GM23338 (cell line): ENCODE measurements at regions not wholly inside any gene's neighbourhood (a gene's known extent, or its start where the extent isn't known, plus 50 kb on each side); places are given as distances from the start of the nearest gene placed in this dataset.

Experiments
- ATAC-seq: fragments of 200-7000 bp; cut with Tn5 transposase; 3 replicates; pipeline ENCODE4 v1.9.1; 2020
- DNase-seq: peaks from one replicate; pipeline ENCODE4 v3.0.0-alpha.2; 2015; ENCODE audit warnings: low spot score
- H2AFZ ChIP-seq: fragments of 200-600 bp; sonication (generic); 2 replicates; pipeline ENCODE4 v1.8.0; 2016; ENCODE audit warnings: antibody characterized with exemption, mild to moderate bottlenecking, moderate library complexity
- H3F3A ChIP-seq: fragments of 200-600 bp; sonication (generic); replicated peaks from 2 replicates; pipeline ENCODE4 v1.8.0; 2017; ENCODE audit warnings: antibody characterized with exemption, mixed run types, low read depth
- H3K27ac ChIP-seq: fragments of 200-600 bp; sonication (generic); 2 replicates; pipeline ENCODE4 v1.6.1; 2016; ENCODE audit warnings: low read depth
- H3K27me3 ChIP-seq: fragments of 200-600 bp; sonication (generic); 2 replicates; pipeline ENCODE4 v1.8.0; 2016; ENCODE audit warnings: mild to moderate bottlenecking, mixed run types, moderate library complexity; ENCODE audit not compliant: insufficient read depth
- H3K36me3 ChIP-seq: fragments of 200-600 bp; sonication (generic); 2 replicates; pipeline ENCODE4 v1.8.0; 2016; ENCODE audit warnings: mild to moderate bottlenecking; ENCODE audit not compliant: insufficient read depth
- H3K4me1 ChIP-seq: fragments of 200-600 bp; sonication (generic); 2 replicates; pipeline ENCODE4 v1.8.0; 2016; ENCODE audit warnings: mild to moderate bottlenecking, moderate library complexity; ENCODE audit not compliant: insufficient read depth
- H3K4me2 ChIP-seq: fragments of 200-600 bp; sonication (generic); 2 replicates; pipeline ENCODE4 v1.7.1; 2017; ENCODE audit warnings: mixed run types
- H3K4me3 ChIP-seq: fragments of 200-600 bp; sonication (generic); 2 replicates; pipeline ENCODE4 v1.6.1; 2016; ENCODE audit warnings: mixed run types
- H3K79me2 ChIP-seq: fragments of 200-600 bp; sonication (generic); replicated peaks from 2 replicates; pipeline ENCODE4 v1.8.0; 2017; ENCODE audit warnings: mild to moderate bottlenecking; ENCODE audit not compliant: insufficient read depth
- H3K9me2 ChIP-seq: fragments of 200-600 bp; sonication (generic); 2 replicates; pipeline ENCODE4 v1.8.0; 2017; ENCODE audit not compliant: insufficient read depth
- H4K20me1 ChIP-seq: fragments of 200-600 bp; sonication (generic); replicated peaks from 2 replicates; pipeline ENCODE4 v1.8.0; 2017; ENCODE audit warnings: mild to moderate bottlenecking; ENCODE audit not compliant: insufficient read depth
- H3K27ac Mint-ChIP-seq: 2 replicates; pipeline ENCODE4 v1.8.0; 2020; ENCODE audit warnings: inconsistent platforms, mild to moderate bottlenecking, moderate library complexity, mixed read lengths
- H3K27me3 Mint-ChIP-seq: 3 replicates; pipeline ENCODE4 v1.8.0; 2022; ENCODE audit warnings: low read depth, mild to moderate bottlenecking, moderate library complexity, mixed read lengths, inconsistent platforms; ENCODE audit not compliant: insufficient read depth, poor library complexity
- H3K36me3 Mint-ChIP-seq: 3 replicates; pipeline ENCODE4 v1.8.0; 2021; ENCODE audit warnings: low read depth, mild to moderate bottlenecking, inconsistent platforms, moderate library complexity, mixed read lengths
- H3K4me1 Mint-ChIP-seq: 3 replicates; pipeline ENCODE4 v1.8.0; 2020; ENCODE audit warnings: mild to moderate bottlenecking, inconsistent platforms, mixed read lengths
- H3K4me3 Mint-ChIP-seq: 3 replicates; pipeline ENCODE4 v1.8.0; 2021; ENCODE audit warnings: moderate library complexity, mild to moderate bottlenecking, inconsistent platforms, mixed read lengths
- H3K9me3 Mint-ChIP-seq: 3 replicates; pipeline ENCODE4 v1.8.0; 2020; ENCODE audit warnings: moderate library complexity, mild to moderate bottlenecking, inconsistent platforms, mixed read lengths
- CREB1 ChIP-seq: fragments of 250-450 bp; sonication (Bioruptor Pico); IDR thresholded peaks from 2 replicates; pipeline ENCODE4 v1.5.0; 2020; ENCODE audit warnings: low read depth, mild to moderate bottlenecking, moderate library complexity
- EZH2 ChIP-seq: fragments of 200-600 bp; sonication (generic); IDR thresholded peaks from one replicate; pipeline ENCODE4 v1.8.0; 2017; ENCODE audit warnings: antibody characterized with exemption, mild to moderate bottlenecking, low read depth; ENCODE audit not compliant: unreplicated experiment
- EZH2phosphoT487 ChIP-seq: fragments of 200-600 bp; sonication (generic); IDR thresholded peaks from one replicate; pipeline ENCODE4 v1.8.1; 2018; ENCODE audit warnings: antibody characterized with exemption; ENCODE audit not compliant: unreplicated experiment
- JUNB ChIP-seq: IDR thresholded peaks from one replicate; pipeline ENCODE4 v1.6.1; 2016; ENCODE audit warnings: antibody characterized with exemption; ENCODE audit not compliant: unreplicated experiment
- NANOG ChIP-seq: IDR thresholded peaks from 2 replicates; pipeline ENCODE4 v1.6.1; 2016; ENCODE audit warnings: antibody characterized with exemption, borderline replicate concordance
- POLR2AphosphoS5 ChIP-seq: IDR thresholded peaks from 2 replicates; pipeline ENCODE4 v1.6.1; 2016; ENCODE audit warnings: antibody characterized with exemption, low read depth
- REST ChIP-seq: IDR thresholded peaks from one replicate; pipeline ENCODE4 v1.6.1; 2018; ENCODE audit warnings: antibody characterized with exemption; ENCODE audit not compliant: unreplicated experiment
- STAT1 ChIP-seq: IDR thresholded peaks from one replicate; pipeline ENCODE4 v1.6.1; 2016; ENCODE audit warnings: antibody characterized with exemption; ENCODE audit not compliant: unreplicated experiment
- ZNF114 ChIP-seq: fragments of 250-450 bp; sonication (Bioruptor Pico); IDR thresholded peaks from 2 replicates; pipeline ENCODE4 v1.5.0; 2020; ENCODE audit warnings: mild to moderate bottlenecking, moderate library complexity
- ZNF331 ChIP-seq: fragments of 250-450 bp; sonication (Bioruptor Pico); IDR thresholded peaks from 2 replicates; pipeline ENCODE4 v1.5.0; 2020; ENCODE audit warnings: low read depth, mild to moderate bottlenecking, moderate library complexity
- ZNF462 ChIP-seq: fragments of 250-450 bp; sonication (Bioruptor Pico); IDR thresholded peaks from 2 replicates; pipeline ENCODE4 v1.5.0; 2020; ENCODE audit warnings: mild to moderate bottlenecking, moderate library complexity
- TF ChIP-seq, protein P1 (sequence below), 2 experiments: fragments of 200-600 bp in 1 of 2; sonication (generic) in 1 of 2; conservative IDR thresholded peaks; 2 replicates each; pipeline versions ENCODE4 v1.5.1 to v1.6.1; 2016 to 2017; ENCODE audit warnings: antibody characterized with exemption in 2 of 2, low read depth in 2 of 2, mild to moderate bottlenecking in 2 of 2, moderate library complexity in 1 of 2
- TF ChIP-seq, protein P2 (sequence below): IDR thresholded peaks from 2 replicates; pipeline ENCODE4 v1.6.1; 2016; ENCODE audit warnings: antibody characterized with exemption

GRCh38 chr6:139820210-139820609, 445.8 kb upstream of the CITED2 start:
- Mint-ChIP-seq H3K9me3 (no peaks in the 10 kb centered on the region), H3K4me1 (no peaks in the 10 kb centered on the region), H3K27me3 (peaks cover 1% of the 10 kb centered on the region), H3K36me3 (no peaks in the 10 kb centered on the region), H3K4me3 (no peak overlapping the region), H3K27ac (no peak overlapping the region)
- TF ChIP-seq REST: no peak
- TF ChIP-seq, protein P1, sequence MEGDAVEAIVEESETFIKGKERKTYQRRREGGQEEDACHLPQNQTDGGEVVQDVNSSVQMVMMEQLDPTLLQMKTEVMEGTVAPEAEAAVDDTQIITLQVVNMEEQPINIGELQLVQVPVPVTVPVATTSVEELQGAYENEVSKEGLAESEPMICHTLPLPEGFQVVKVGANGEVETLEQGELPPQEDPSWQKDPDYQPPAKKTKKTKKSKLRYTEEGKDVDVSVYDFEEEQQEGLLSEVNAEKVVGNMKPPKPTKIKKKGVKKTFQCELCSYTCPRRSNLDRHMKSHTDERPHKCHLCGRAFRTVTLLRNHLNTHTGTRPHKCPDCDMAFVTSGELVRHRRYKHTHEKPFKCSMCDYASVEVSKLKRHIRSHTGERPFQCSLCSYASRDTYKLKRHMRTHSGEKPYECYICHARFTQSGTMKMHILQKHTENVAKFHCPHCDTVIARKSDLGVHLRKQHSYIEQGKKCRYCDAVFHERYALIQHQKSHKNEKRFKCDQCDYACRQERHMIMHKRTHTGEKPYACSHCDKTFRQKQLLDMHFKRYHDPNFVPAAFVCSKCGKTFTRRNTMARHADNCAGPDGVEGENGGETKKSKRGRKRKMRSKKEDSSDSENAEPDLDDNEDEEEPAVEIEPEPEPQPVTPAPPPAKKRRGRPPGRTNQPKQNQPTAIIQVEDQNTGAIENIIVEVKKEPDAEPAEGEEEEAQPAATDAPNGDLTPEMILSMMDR (conservative IDR thresholded peaks at IDR 0.05; ENCODE audit: low read depth in 2 of 2): no peak
- no peak for TF ChIP-seq EZH2
- no peak for TF ChIP-seq POLR2AphosphoS5
- TF ChIP-seq ZNF462 (CRISPR knock-in tag): no peak
- no peak for TF ChIP-seq STAT1
- no peak for TF ChIP-seq CREB1 (CRISPR knock-in tag)
- TF ChIP-seq EZH2phosphoT487: no peak
- TF ChIP-seq ZNF331 (CRISPR knock-in tag): no peak
- TF ChIP-seq JUNB: no peak
- TF ChIP-seq, protein P2, sequence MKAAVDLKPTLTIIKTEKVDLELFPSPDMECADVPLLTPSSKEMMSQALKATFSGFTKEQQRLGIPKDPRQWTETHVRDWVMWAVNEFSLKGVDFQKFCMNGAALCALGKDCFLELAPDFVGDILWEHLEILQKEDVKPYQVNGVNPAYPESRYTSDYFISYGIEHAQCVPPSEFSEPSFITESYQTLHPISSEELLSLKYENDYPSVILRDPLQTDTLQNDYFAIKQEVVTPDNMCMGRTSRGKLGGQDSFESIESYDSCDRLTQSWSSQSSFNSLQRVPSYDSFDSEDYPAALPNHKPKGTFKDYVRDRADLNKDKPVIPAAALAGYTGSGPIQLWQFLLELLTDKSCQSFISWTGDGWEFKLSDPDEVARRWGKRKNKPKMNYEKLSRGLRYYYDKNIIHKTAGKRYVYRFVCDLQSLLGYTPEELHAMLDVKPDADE: no peak
- no peak for TF ChIP-seq NANOG
- no peak for TF ChIP-seq ZNF114
- H3K27me3 ChIP-seq: no peaks in the 10 kb centered on the region
- H3K79me2 ChIP-seq: no peaks in the 10 kb centered on the region
- DNase-seq (no peak), ATAC-seq (no peak)
- H3K27ac ChIP-seq: no peak overlapping the region
- no peaks in the 10 kb centered on the region for H3K4me1 ChIP-seq
- no peaks in the 10 kb centered on the region for H3F3A ChIP-seq
- H2AFZ ChIP-seq: no peak overlapping the region
- no peaks in the 10 kb centered on the region for H3K36me3 ChIP-seq
- no peak overlapping the region for H3K4me2 ChIP-seq
- peaks cover 15% of the 10 kb centered on the region; the same call in 1 of the 2 replicates for H3K9me2 ChIP-seq
- H4K20me1 ChIP-seq: no peaks in the 10 kb centered on the region
- H3K4me3 ChIP-seq: no peak overlapping the region
